Activated CD4-positive, alpha-beta T cell treated with anti-CD3 and anti-CD28 coated beads, Interleukin-2, amount 10 ng/mL, durations not matched to agents 24 days and 14 days (primary cell): ENCODE measurements at regions not wholly inside any gene's neighbourhood (a gene's known extent, or its start where the extent isn't known, plus 50 kb on each side); places are given as distances from the start of the nearest gene placed in this dataset.
A peak's percentile ranks its signal among the peaks of the same experiment; 100 is the strongest.

Source experiments
- DNase-seq: peaks from one replicate; pipeline ENCODE4 v3.0.0; 2022
- H3K27ac Mint-ChIP-seq: one replicate; pipeline ENCODE4 v1.8.0; 2022; ENCODE audit warnings: mild to moderate bottlenecking, mixed read lengths
- H3K27me3 Mint-ChIP-seq: one replicate; pipeline ENCODE4 v1.8.0; 2022; ENCODE audit warnings: mixed read lengths
- H3K36me3 Mint-ChIP-seq: one replicate; pipeline ENCODE4 v1.8.0; 2022; ENCODE audit warnings: low read depth, mild to moderate bottlenecking, mixed read lengths
- H3K4me1 Mint-ChIP-seq: one replicate; pipeline ENCODE4 v1.8.0; 2021; ENCODE audit warnings: mixed read lengths
- H3K4me3 Mint-ChIP-seq: one replicate; pipeline ENCODE4 v1.8.0; 2022; ENCODE audit warnings: mild to moderate bottlenecking, moderate library complexity, mixed read lengths
- H3K9me3 Mint-ChIP-seq: one replicate; pipeline ENCODE4 v1.8.0; 2021; ENCODE audit warnings: mixed read lengths
- intact Hi-C: fragments of 100-400 bp; cut with micrococcal nuclease; formaldehyde crosslinking; loops from one replicate; pipeline ENCODE4 v1.15.1; 2023

- Mint-ChIP-seq H3K9me3 (no peaks in the 10 kb centered on the region), H3K4me3 (peak overlapping the region; percentile 35), H3K4me1 (peaks cover 43% of the 10 kb centered on the region), H3K27me3 (peaks cover 4% of the 10 kb centered on the region), H3K36me3 (no peaks in the 10 kb centered on the region), H3K27ac (peak overlapping the region; percentile 35)
- peak; percentile 64 for DNase-seq
- intact Hi-C loops = loop anchor here (10.0 kb wide), 1 partner anchor 341 kb away; no protein-coding TSS in a partner anchor
Measured at GRCh38 chr6:6793388-6794250, 205.1 kb downstream of the LY86 start.

GRCh38 chr6:6795393-6795792 is 206.9 kb downstream of the LY86 start:
- DNase-seq = no peak
- H3K27me3 Mint-ChIP-seq = peaks cover 4% of the 10 kb centered on the region
- intact Hi-C loops = loop anchor here (5.0 to 10.0 kb wide), 2 partner anchors 113 to 339 kb away; no protein-coding TSS in a partner anchor
- no peak overlapping the region for H3K27ac Mint-ChIP-seq
- H3K9me3 Mint-ChIP-seq = no peaks in the 10 kb centered on the region
- no peak overlapping the region for H3K4me3 Mint-ChIP-seq
- no peaks in the 10 kb centered on the region for H3K36me3 Mint-ChIP-seq
- H3K4me1 Mint-ChIP-seq = peaks cover 56% of the 10 kb centered on the region

- Mint-ChIP-seq H3K9me3 (no peaks in the 10 kb centered on the region), H3K27me3 (peaks cover 4% of the 10 kb centered on the region), H3K36me3 (no peaks in the 10 kb centered on the region), H3K4me1 (peaks cover 60% of the 10 kb centered on the region), H3K27ac (no peak overlapping the region), H3K4me3 (no peak overlapping the region)
- intact Hi-C loops = loop anchor here (5.0 to 10.0 kb wide), 2 partner anchors 115 to 338 kb away; no protein-coding TSS in a partner anchor
- no peak for DNase-seq
Measured at GRCh38 chr6:6796818-6797217, 208.3 kb downstream of the LY86 start.

- no peaks in the 10 kb centered on the region for H3K36me3 Mint-ChIP-seq
- intact Hi-C loops = loop anchor here (1.0 to 10.0 kb wide), 6 partner anchors 48 to 336 kb away; no protein-coding TSS in a partner anchor
- peak overlapping the region; percentile 63 for H3K27ac Mint-ChIP-seq
- peaks cover 53% of the 10 kb centered on the region for H3K4me1 Mint-ChIP-seq
- peak; percentile 72 for DNase-seq
- peak overlapping the region; percentile 25 for H3K4me3 Mint-ChIP-seq
- H3K27me3 Mint-ChIP-seq = peaks cover 10% of the 10 kb centered on the region
- no peaks in the 10 kb centered on the region for H3K9me3 Mint-ChIP-seq
Measured at GRCh38 chr6:6798448-6798860, 209.9 kb downstream of the LY86 start.

- Mint-ChIP-seq H3K27ac (peak overlapping the region; percentile 12), H3K9me3 (no peaks in the 10 kb centered on the region)
Measured at GRCh38 chr6:6801005-6801335, 212.4 kb downstream of the LY86 start.

GRCh38 chr6:6801635-6802218 is 213.2 kb downstream of the LY86 start:
- no peaks in the 10 kb centered on the region for H3K9me3 Mint-ChIP-seq
- no peak overlapping the region for H3K4me3 Mint-ChIP-seq
- H3K27me3 Mint-ChIP-seq = peaks cover 19% of the 10 kb centered on the region
- H3K27ac Mint-ChIP-seq = no peak overlapping the region
- intact Hi-C loops = no loop called here
- no peaks in the 10 kb centered on the region for H3K36me3 Mint-ChIP-seq
- H3K4me1 Mint-ChIP-seq = peaks cover 43% of the 10 kb centered on the region
- DNase-seq = no peak

More at GRCh38 chr6:6801005-6801335, 212.4 kb downstream of the LY86 start:
- intact Hi-C loops = no loop called here
- H3K4me1 Mint-ChIP-seq = peaks cover 43% of the 10 kb centered on the region
- no peak overlapping the region for H3K4me3 Mint-ChIP-seq
- H3K36me3 Mint-ChIP-seq = no peaks in the 10 kb centered on the region
- DNase-seq = no peak
- H3K27me3 Mint-ChIP-seq = peaks cover 14% of the 10 kb centered on the region

- H3K9me3 Mint-ChIP-seq = no peaks in the 10 kb centered on the region
- intact Hi-C loops = no loop called here
- H3K27me3 Mint-ChIP-seq = peaks cover 31% of the 10 kb centered on the region
- H3K4me1 Mint-ChIP-seq = peaks cover 32% of the 10 kb centered on the region
- H3K4me3 Mint-ChIP-seq = no peak overlapping the region
- no peak for DNase-seq
- H3K36me3 Mint-ChIP-seq = no peaks in the 10 kb centered on the region
- no peak overlapping the region for H3K27ac Mint-ChIP-seq
Measured at GRCh38 chr6:6803180-6803977, 214.9 kb downstream of the LY86 start.

- no peak for DNase-seq
- H3K27me3 Mint-ChIP-seq = peaks cover 43% of the 10 kb centered on the region
- H3K27ac Mint-ChIP-seq = no peak overlapping the region
- H3K36me3 Mint-ChIP-seq = no peaks in the 10 kb centered on the region
- no peak overlapping the region for H3K4me3 Mint-ChIP-seq
- H3K4me1 Mint-ChIP-seq = peaks cover 23% of the 10 kb centered on the region
- H3K9me3 Mint-ChIP-seq = no peaks in the 10 kb centered on the region
- intact Hi-C loops = no loop called here
Measured at GRCh38 chr6:6804843-6805615, 216.5 kb downstream of the LY86 start.

- H3K4me3 Mint-ChIP-seq = no peak overlapping the region
- H3K4me1 Mint-ChIP-seq = peaks cover 31% of the 10 kb centered on the region
- no peaks in the 10 kb centered on the region for H3K36me3 Mint-ChIP-seq
- no peak for DNase-seq
- no peak overlapping the region for H3K27ac Mint-ChIP-seq
- intact Hi-C loops = no loop called here
- peaks cover 48% of the 10 kb centered on the region for H3K27me3 Mint-ChIP-seq
- no peaks in the 10 kb centered on the region for H3K9me3 Mint-ChIP-seq
Measured at GRCh38 chr6:6806844-6807518, 218.5 kb downstream of the LY86 start.

- intact Hi-C loops = no loop called here
- no peak overlapping the region for H3K4me3 Mint-ChIP-seq
- no peaks in the 10 kb centered on the region for H3K36me3 Mint-ChIP-seq
- H3K9me3 Mint-ChIP-seq = no peaks in the 10 kb centered on the region
- peaks cover 42% of the 10 kb centered on the region for H3K27me3 Mint-ChIP-seq
- H3K4me1 Mint-ChIP-seq = peaks cover 30% of the 10 kb centered on the region
- DNase-seq = no peak
- no peak overlapping the region for H3K27ac Mint-ChIP-seq
Measured at GRCh38 chr6:6808343-6808742, 219.8 kb downstream of the LY86 start.

- intact Hi-C loops = no loop called here
- no peak for DNase-seq
- H3K27me3 Mint-ChIP-seq = peaks cover 41% of the 10 kb centered on the region
- H3K4me1 Mint-ChIP-seq = peaks cover 25% of the 10 kb centered on the region
- H3K27ac Mint-ChIP-seq = no peak overlapping the region
- H3K36me3 Mint-ChIP-seq = no peaks in the 10 kb centered on the region
- no peak overlapping the region for H3K4me3 Mint-ChIP-seq
- no peaks in the 10 kb centered on the region for H3K9me3 Mint-ChIP-seq
Measured at GRCh38 chr6:6808915-6809314, 220.4 kb downstream of the LY86 start.

- Mint-ChIP-seq H3K36me3 (no peaks in the 10 kb centered on the region), H3K4me1 (peaks cover 23% of the 10 kb centered on the region), H3K27ac (no peak overlapping the region), H3K27me3 (peaks cover 38% of the 10 kb centered on the region), H3K9me3 (no peaks in the 10 kb centered on the region), H3K4me3 (peak overlapping the region; percentile 79)
- peak; percentile 69 for DNase-seq
- intact Hi-C loops = no loop called here
Measured at GRCh38 chr6:6810727-6811126, 222.2 kb downstream of the LY86 start.
